ENCODE measurements at regions not wholly inside any gene's neighbourhood (a gene's known extent, or its start where the extent isn't known, plus 50 kb on each side); places are given as distances from the start of the nearest gene placed in this dataset.

GRCh38 chr3:105235221-105235620 lies 131.5 kb upstream of the ALCAM start:
- Mint-ChIP-seq H3K27ac (no peak overlapping the region), H3K4me1 (ENCODE audit: low read depth) (no peaks in the 10 kb centered on the region), H3K9me3 (no peaks in the 10 kb centered on the region), H3K36me3 (ENCODE audit: low read depth) (no peaks in the 10 kb centered on the region), H3K4me3 (no peak overlapping the region), H3K27me3 (no peaks in the 10 kb centered on the region)
- H3K27ac ChIP-seq (ENCODE audit: low read depth in 1 of 2, low read length in 2 of 2) = no peak overlapping the region
- intact Hi-C loops (cut with DNase I, micrococcal nuclease) = no loop called here
- ChIA-PET POLR2A (no interaction called here), CTCF (no interaction called here)
- ATAC-seq (ENCODE audit: poor library complexity) (no peak), DNase-seq (no peak)
- no peaks in the 10 kb centered on the region for H3K36me3 ChIP-seq (ENCODE audit: insufficient read depth, low read length)
- H3K4me3 ChIP-seq (ENCODE audit: low read length) = no peak overlapping the region
- no peaks in the 10 kb centered on the region for H3K4me1 ChIP-seq (ENCODE audit: insufficient read depth, low read length)
- H3K27me3 ChIP-seq (ENCODE audit: control insufficient read depth in 1 of 2, insufficient read depth in 2 of 2, low read length in 2 of 2) = no peaks in the 10 kb centered on the region
- no peaks in the 10 kb centered on the region for H3K9me3 ChIP-seq (ENCODE audit: control insufficient read depth in 1 of 2, insufficient read depth in 1 of 2, low read length in 2 of 2)
- no peak for TF ChIP-seq CTCF (IDR thresholded peaks at IDR 0.05)

GRCh38 chr3:105235785-105236184 lies 130.9 kb upstream of the ALCAM start:
- H3K4me1 Mint-ChIP-seq (ENCODE audit: low read depth) = no peaks in the 10 kb centered on the region
- no peak overlapping the region for H3K27ac Mint-ChIP-seq
- ChIA-PET CTCF (no interaction called here), POLR2A (no interaction called here)
- no peaks in the 10 kb centered on the region for H3K27me3 Mint-ChIP-seq
- intact Hi-C loops (cut with DNase I, micrococcal nuclease) = no loop called here
- Histone ChIP-seq H3K27me3 (ENCODE audit: control insufficient read depth in 1 of 2, insufficient read depth in 2 of 2, low read length in 2 of 2) (no peaks in the 10 kb centered on the region), H3K27ac (ENCODE audit: low read depth in 1 of 2, low read length in 2 of 2) (no peak overlapping the region), H3K4me3 (ENCODE audit: low read length) (no peak overlapping the region), H3K9me3 (ENCODE audit: control insufficient read depth in 1 of 2, insufficient read depth in 1 of 2, low read length in 2 of 2) (no peaks in the 10 kb centered on the region), H3K4me1 (ENCODE audit: insufficient read depth, low read length) (no peaks in the 10 kb centered on the region), H3K36me3 (ENCODE audit: insufficient read depth, low read length) (no peaks in the 10 kb centered on the region)
- TF ChIP-seq CTCF (IDR thresholded peaks at IDR 0.05) = no peak
- no peak overlapping the region for H3K4me3 Mint-ChIP-seq
- no peaks in the 10 kb centered on the region for H3K9me3 Mint-ChIP-seq
- ATAC-seq (ENCODE audit: poor library complexity) (no peak), DNase-seq (no peak)
- no peaks in the 10 kb centered on the region for H3K36me3 Mint-ChIP-seq (ENCODE audit: low read depth)

- Mint-ChIP-seq H3K27me3 (no peaks in the 10 kb centered on the region), H3K9me3 (no peaks in the 10 kb centered on the region)
- CTCF ChIA-PET = interaction anchor here (1.8 kb wide), 1 partner anchor 15 kb away, joined by 4 read pairs; no protein-coding TSS in a partner anchor
Measured at GRCh38 chr3:105238367-105238766, 128.3 kb upstream of the ALCAM start.

More at GRCh38 chr3:105238367-105238766, 128.3 kb upstream of the ALCAM start:
- intact Hi-C loops (cut with DNase I, micrococcal nuclease) = no loop called here
- H3K9me3 ChIP-seq (ENCODE audit: control insufficient read depth in 1 of 2, insufficient read depth in 1 of 2, low read length in 2 of 2) = no peaks in the 10 kb centered on the region
- H3K4me1 ChIP-seq (ENCODE audit: insufficient read depth, low read length) = no peaks in the 10 kb centered on the region
- Mint-ChIP-seq H3K4me3 (no peak overlapping the region), H3K27ac (no peak overlapping the region), H3K36me3 (ENCODE audit: low read depth) (no peaks in the 10 kb centered on the region), H3K4me1 (ENCODE audit: low read depth) (no peaks in the 10 kb centered on the region)
- ATAC-seq (ENCODE audit: poor library complexity) (no peak), DNase-seq (no peak)
- no peaks in the 10 kb centered on the region for H3K27me3 ChIP-seq (ENCODE audit: control insufficient read depth in 1 of 2, insufficient read depth in 2 of 2, low read length in 2 of 2)
- no peak for TF ChIP-seq CTCF (IDR thresholded peaks at IDR 0.05)
- POLR2A ChIA-PET = no interaction called here
- H3K36me3 ChIP-seq (ENCODE audit: insufficient read depth, low read length) = no peaks in the 10 kb centered on the region
- no peak overlapping the region for H3K4me3 ChIP-seq (ENCODE audit: low read length)
- H3K27ac ChIP-seq (ENCODE audit: low read depth in 1 of 2, low read length in 2 of 2) = no peak overlapping the region
